ENCODE measurements at regions not wholly inside any gene's neighbourhood (a gene's known extent, or its start where the extent isn't known, plus 50 kb on each side); places are given as distances from the start of the nearest gene placed in this dataset.

- TF ChIP-seq GATA3 (IDR thresholded peaks at IDR 0.05; ENCODE audit: low read depth, low read length) (no peak), GATA2 (IDR thresholded peaks at IDR 0.05; ENCODE audit: low read depth, low read length) (no peak)
Observed at GRCh38 chr14:57052705-57053302, 215.9 kb downstream of the EXOC5 start.
